ENCODE measurements at regions not wholly inside any gene's neighbourhood (a gene's known extent, or its start where the extent isn't known, plus 50 kb on each side); places are given as distances from the start of the nearest gene placed in this dataset.

- Histone ChIP-seq H3K27me3 (ENCODE audit: insufficient read depth, low read length) (no peaks in the 10 kb centered on the region), H3K27ac (ENCODE audit: low read depth, low read length) (no peak overlapping the region), H3K4me3 (ENCODE audit: low read length in 2 of 2) (no peak overlapping the region), H3K4me1 (ENCODE audit: insufficient read depth, low read length) (no peaks in the 10 kb centered on the region), H3K36me3 (ENCODE audit: insufficient read depth, low read length) (no peaks in the 10 kb centered on the region), H3K9me3 (ENCODE audit: control insufficient read depth in 1 of 2, low read length in 2 of 2) (no peaks in the 10 kb centered on the region)
- Mint-ChIP-seq H3K4me1 (peaks cover 0 to 3% (median 0%) of the 10 kb centered on the region in 4 donors), H3K36me3 (no peaks in the 10 kb centered on the region), H3K4me3 (no peak overlapping the region), H3K9me3 (no peaks in the 10 kb centered on the region), H3K27ac (no peak overlapping the region), H3K27me3 (peaks cover 0 to 2% of the 10 kb centered on the region in 2 donors)
- POLR2A ChIA-PET (ENCODE audit: partially characterized antibody): no interaction called here
- CTCF ChIA-PET (ENCODE audit: partially characterized antibody): no interaction called here
- DNase-seq: no peak
- intact Hi-C loops (cut with micrococcal nuclease): no loop called here
These were observed 378.5 kb downstream of the LMO7 start for GRCh38 chr13:76014406-76015318.

DNA sequence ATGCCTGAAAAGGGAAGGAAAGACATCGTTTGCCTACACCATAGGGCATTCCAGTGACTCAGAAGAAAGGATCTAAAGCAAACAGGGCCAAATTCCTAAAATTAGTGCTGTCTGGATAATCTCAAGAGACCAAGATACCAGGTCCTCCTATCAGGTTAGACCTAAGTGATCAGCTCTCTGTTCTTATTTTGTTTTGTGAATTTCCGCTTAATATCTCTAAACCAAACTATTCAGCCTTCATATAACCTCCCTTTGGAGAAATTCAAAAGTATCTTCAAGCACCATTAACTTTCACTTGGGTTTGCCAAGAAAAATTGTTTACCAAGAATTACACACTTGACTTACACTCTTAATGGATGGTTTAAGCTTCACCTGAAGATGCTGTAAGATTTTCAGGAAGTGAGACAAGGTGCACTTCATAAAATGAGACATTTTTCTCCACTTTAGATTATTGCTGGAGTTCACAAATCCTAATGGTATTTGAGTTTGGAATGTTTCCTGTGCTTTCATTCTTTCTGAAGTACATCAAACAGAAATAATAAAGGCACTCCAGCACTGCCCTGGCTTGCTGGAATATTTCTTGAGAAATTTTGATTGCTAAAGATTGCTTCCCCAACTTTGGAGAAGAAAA lies 376.1 kb downstream of the LMO7 start:
- CTCF ChIA-PET (ENCODE audit: partially characterized antibody): no interaction called here
- Histone ChIP-seq H3K36me3 (ENCODE audit: insufficient read depth, low read length) (no peaks in the 10 kb centered on the region), H3K4me3 (ENCODE audit: low read length in 2 of 2) (no peak overlapping the region), H3K27ac (ENCODE audit: low read depth, low read length) (no peak overlapping the region), H3K27me3 (ENCODE audit: insufficient read depth, low read length) (no peaks in the 10 kb centered on the region), H3K9me3 (ENCODE audit: control insufficient read depth in 1 of 2, low read length in 2 of 2) (no peaks in the 10 kb centered on the region), H3K4me1 (ENCODE audit: insufficient read depth, low read length) (no peaks in the 10 kb centered on the region)
- POLR2A ChIA-PET (ENCODE audit: partially characterized antibody): no interaction called here
- peaks cover 0 to 3% (median 0%) of the 10 kb centered on the region in 4 donors for H3K4me1 Mint-ChIP-seq
- H3K4me3 Mint-ChIP-seq: no peak overlapping the region
- intact Hi-C loops (cut with micrococcal nuclease): no loop called here
- no peak for DNase-seq
- no peaks in the 10 kb centered on the region for H3K9me3 Mint-ChIP-seq
- no peaks in the 10 kb centered on the region for H3K36me3 Mint-ChIP-seq
- no peak overlapping the region for H3K27ac Mint-ChIP-seq
- H3K27me3 Mint-ChIP-seq: peaks cover 2 to 3% of the 10 kb centered on the region in 2 donors

DNA sequence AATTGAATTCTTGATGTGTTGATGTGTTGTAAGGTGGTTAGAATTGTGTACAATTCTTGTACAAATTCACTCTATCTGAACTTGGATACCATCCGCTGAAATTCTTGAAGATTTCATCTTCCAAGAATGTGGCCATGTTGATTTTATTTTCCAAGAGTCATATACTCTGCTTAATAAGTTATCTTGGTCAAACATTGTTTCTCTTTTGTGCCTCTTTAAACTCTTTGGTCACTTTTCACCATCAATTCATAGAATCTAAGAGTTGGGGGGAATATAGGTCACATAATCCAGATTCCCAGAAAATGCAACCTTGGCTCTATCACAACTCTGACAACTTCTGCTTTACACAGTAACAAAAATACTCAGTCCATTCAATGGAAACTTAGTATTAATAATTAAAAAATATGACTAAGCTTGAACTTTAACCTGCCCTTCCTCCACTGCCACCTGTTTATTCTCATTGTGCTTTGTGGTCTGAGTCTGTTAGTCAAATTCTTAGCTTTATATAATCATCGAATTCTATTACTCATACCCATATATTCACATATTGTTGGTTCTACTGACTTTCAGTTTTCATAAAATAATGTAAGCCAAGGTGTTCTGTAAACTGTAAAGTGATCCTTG lies 373.2 kb downstream of the LMO7 start:
- Mint-ChIP-seq H3K27ac (no peak overlapping the region), H3K4me3 (no peak overlapping the region), H3K36me3 (no peaks in the 10 kb centered on the region), H3K9me3 (no peaks in the 10 kb centered on the region), H3K4me1 (peaks cover 0 to 2% (median 0%) of the 10 kb centered on the region in 4 donors), H3K27me3 (peaks cover 2 to 3% of the 10 kb centered on the region in 2 donors)
- H3K27ac ChIP-seq (ENCODE audit: low read depth, low read length): no peak overlapping the region
- H3K27me3 ChIP-seq (ENCODE audit: insufficient read depth, low read length): no peaks in the 10 kb centered on the region
- no peaks in the 10 kb centered on the region for H3K4me1 ChIP-seq (ENCODE audit: insufficient read depth, low read length)
- ChIA-PET POLR2A (ENCODE audit: partially characterized antibody) (no interaction called here), CTCF (ENCODE audit: partially characterized antibody) (no interaction called here)
- no peaks in the 10 kb centered on the region for H3K36me3 ChIP-seq (ENCODE audit: insufficient read depth, low read length)
- no peaks in the 10 kb centered on the region for H3K9me3 ChIP-seq (ENCODE audit: control insufficient read depth in 1 of 2, low read length in 2 of 2)
- no peak for DNase-seq
- no peak overlapping the region for H3K4me3 ChIP-seq (ENCODE audit: low read length in 2 of 2)
- intact Hi-C loops (cut with micrococcal nuclease): no loop called here

DNA sequence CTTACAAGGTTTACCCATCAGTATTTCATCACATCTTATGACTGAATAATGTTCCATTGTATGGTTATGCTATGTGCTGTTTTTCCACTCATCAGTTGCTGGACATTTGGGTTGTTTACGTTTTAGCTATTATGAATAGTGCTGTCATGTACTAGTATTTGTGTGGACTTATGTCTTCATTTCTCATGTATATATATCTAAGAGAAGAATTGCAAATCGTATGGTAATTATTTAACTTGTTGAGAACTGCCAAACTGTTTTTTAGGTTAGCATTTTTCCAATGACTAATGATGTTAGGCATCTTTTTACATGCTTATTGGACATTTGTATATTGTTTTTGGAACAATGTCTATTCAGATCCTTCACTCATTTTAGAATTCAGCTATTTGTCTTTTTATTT lies 368.3 kb downstream of the LMO7 start:
- no peaks in the 10 kb centered on the region for H3K9me3 ChIP-seq (ENCODE audit: control insufficient read depth in 1 of 2, low read length in 2 of 2)
- Mint-ChIP-seq H3K4me1 (no peaks in the 10 kb centered on the region), H3K27me3 (peaks cover 0 to 3% of the 10 kb centered on the region in 2 donors), H3K36me3 (no peaks in the 10 kb centered on the region), H3K9me3 (no peaks in the 10 kb centered on the region), H3K4me3 (no peak overlapping the region), H3K27ac (no peak overlapping the region)
- DNase-seq: no peak
- no peaks in the 10 kb centered on the region for H3K27me3 ChIP-seq (ENCODE audit: insufficient read depth, low read length)
- ChIA-PET POLR2A (ENCODE audit: partially characterized antibody) (no interaction called here), CTCF (ENCODE audit: partially characterized antibody) (no interaction called here)
- H3K36me3 ChIP-seq (ENCODE audit: insufficient read depth, low read length): no peaks in the 10 kb centered on the region
- no peaks in the 10 kb centered on the region for H3K4me1 ChIP-seq (ENCODE audit: insufficient read depth, low read length)
- no peak overlapping the region for H3K27ac ChIP-seq (ENCODE audit: low read depth, low read length)
- intact Hi-C loops (cut with micrococcal nuclease): no loop called here
- H3K4me3 ChIP-seq (ENCODE audit: low read length in 2 of 2): no peak overlapping the region

GRCh38 chr13:76000131-76000530 lies 364.0 kb downstream of the LMO7 start:
- Histone ChIP-seq H3K9me3 (ENCODE audit: control insufficient read depth in 1 of 2, low read length in 2 of 2) (no peaks in the 10 kb centered on the region), H3K4me3 (ENCODE audit: low read length in 2 of 2) (no peak overlapping the region), H3K27me3 (ENCODE audit: insufficient read depth, low read length) (no peaks in the 10 kb centered on the region), H3K4me1 (ENCODE audit: insufficient read depth, low read length) (no peaks in the 10 kb centered on the region), H3K27ac (ENCODE audit: low read depth, low read length) (no peak overlapping the region), H3K36me3 (ENCODE audit: insufficient read depth, low read length) (no peaks in the 10 kb centered on the region)
- ChIA-PET POLR2A (ENCODE audit: partially characterized antibody) (no interaction called here), CTCF (ENCODE audit: partially characterized antibody) (no interaction called here)
- Mint-ChIP-seq H3K4me1 (no peaks in the 10 kb centered on the region), H3K27me3 (no peaks in the 10 kb centered on the region), H3K9me3 (no peaks in the 10 kb centered on the region), H3K36me3 (no peaks in the 10 kb centered on the region), H3K27ac (no peak overlapping the region), H3K4me3 (no peak overlapping the region)
- no peak for DNase-seq
- intact Hi-C loops (cut with micrococcal nuclease): no loop called here

- POLR2A ChIA-PET (ENCODE audit: partially characterized antibody): no interaction called here
- intact Hi-C loops (cut with micrococcal nuclease): no loop called here
- CTCF ChIA-PET (ENCODE audit: partially characterized antibody): no interaction called here
These were observed 360.5 kb downstream of the LMO7 start for GRCh38 chr13:75996582-75996981.

DNA sequence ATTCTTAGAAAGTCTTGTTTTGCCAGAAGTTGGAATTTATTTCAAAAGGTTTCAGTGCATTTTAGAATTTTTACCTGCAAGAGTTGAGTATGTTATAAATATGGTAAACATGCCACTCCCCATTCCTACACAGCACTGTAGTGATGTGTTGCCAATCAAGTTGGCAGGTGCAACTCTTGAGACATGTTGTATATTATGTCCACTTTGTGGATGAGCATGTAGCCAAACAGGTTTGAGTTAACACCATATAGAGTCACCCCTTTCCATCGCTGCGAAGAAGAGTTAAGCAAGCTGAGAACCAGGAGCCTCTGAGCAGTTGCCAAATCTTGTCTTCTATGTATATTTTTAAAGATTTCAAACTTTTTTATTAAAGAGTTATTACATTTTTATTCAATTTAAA lies 359.8 kb downstream of the LMO7 start:
- H3K36me3 Mint-ChIP-seq: no peaks in the 10 kb centered on the region
- Histone ChIP-seq H3K4me1 (ENCODE audit: insufficient read depth, low read length) (no peaks in the 10 kb centered on the region), H3K36me3 (ENCODE audit: insufficient read depth, low read length) (no peaks in the 10 kb centered on the region), H3K27me3 (ENCODE audit: insufficient read depth, low read length) (no peaks in the 10 kb centered on the region), H3K27ac (ENCODE audit: low read depth, low read length) (no peak overlapping the region), H3K9me3 (ENCODE audit: control insufficient read depth in 1 of 2, low read length in 2 of 2) (no peaks in the 10 kb centered on the region), H3K4me3 (ENCODE audit: low read length in 2 of 2) (no peak overlapping the region)
- ChIA-PET POLR2A (ENCODE audit: partially characterized antibody) (no interaction called here), CTCF (ENCODE audit: partially characterized antibody) (no interaction called here)
- no peaks in the 10 kb centered on the region for H3K9me3 Mint-ChIP-seq
- no peak overlapping the region for H3K27ac Mint-ChIP-seq
- no peaks in the 10 kb centered on the region for H3K4me1 Mint-ChIP-seq
- DNase-seq: no peak
- no peaks in the 10 kb centered on the region for H3K27me3 Mint-ChIP-seq
- intact Hi-C loops (cut with micrococcal nuclease): no loop called here
- no peak overlapping the region for H3K4me3 Mint-ChIP-seq

More at GRCh38 chr13:75996582-75996981, 360.5 kb downstream of the LMO7 start:
- Histone ChIP-seq H3K4me3 (ENCODE audit: low read length in 2 of 2) (no peak overlapping the region), H3K9me3 (ENCODE audit: control insufficient read depth in 1 of 2, low read length in 2 of 2) (no peaks in the 10 kb centered on the region), H3K36me3 (ENCODE audit: insufficient read depth, low read length) (no peaks in the 10 kb centered on the region), H3K27ac (ENCODE audit: low read depth, low read length) (no peak overlapping the region), H3K27me3 (ENCODE audit: insufficient read depth, low read length) (no peaks in the 10 kb centered on the region), H3K4me1 (ENCODE audit: insufficient read depth, low read length) (no peaks in the 10 kb centered on the region)
- Mint-ChIP-seq H3K36me3 (no peaks in the 10 kb centered on the region), H3K4me1 (no peaks in the 10 kb centered on the region), H3K27me3 (no peaks in the 10 kb centered on the region), H3K4me3 (no peak overlapping the region), H3K27ac (no peak overlapping the region), H3K9me3 (no peaks in the 10 kb centered on the region)
- no peak for DNase-seq
